Keratinocyte (primary cell): ENCODE measurements at regions not wholly inside any gene's neighbourhood (a gene's known extent, or its start where the extent isn't known, plus 50 kb on each side); places are given as distances from the start of the nearest gene placed in this dataset.

Source experiments
- CTCF ChIP-seq, 3 experiments: IDR thresholded peaks in 1 of 3; conservative IDR thresholded peaks in 1 of 3; optimal IDR thresholded peaks in 1 of 3; 2 replicates in 2 of 3; 3 replicates in 1 of 3; pipeline versions ENCODE3 to v1.5.1; 2011; ENCODE audit warnings: low read length in 3 of 3, mild to moderate bottlenecking in 3 of 3, moderate library complexity in 2 of 3, control low read depth in 1 of 3, inconsistent platforms in 1 of 3; ENCODE audit not compliant: insufficient read depth in 2 of 3; ENCODE audit errors: extremely low read depth in 1 of 3
- EZH2 ChIP-seq: IDR thresholded peaks from one replicate; pipeline ENCODE4 v1.6.1; 2012; ENCODE audit warnings: inconsistent platforms, mild to moderate bottlenecking, low read length, moderate library complexity

- TF ChIP-seq CTCF (optimal IDR thresholded peaks at IDR 0.05 in 1 of 3, IDR thresholded peaks at IDR 0.05 in 1 of 3, conservative IDR thresholded peaks at IDR 0.05 in 1 of 3; ENCODE audit: extremely low read depth in 1 of 3, insufficient read depth in 2 of 3, low read length in 3 of 3) (no peak), EZH2 (no peak)
Observed at GRCh38 chr5:114062932-114063867, 298.7 kb upstream of the KCNN2 start.
